ENCODE measurements at regions not wholly inside any gene's neighbourhood (a gene's known extent, or its start where the extent isn't known, plus 50 kb on each side); places are given as distances from the start of the nearest gene placed in this dataset.

DNA sequence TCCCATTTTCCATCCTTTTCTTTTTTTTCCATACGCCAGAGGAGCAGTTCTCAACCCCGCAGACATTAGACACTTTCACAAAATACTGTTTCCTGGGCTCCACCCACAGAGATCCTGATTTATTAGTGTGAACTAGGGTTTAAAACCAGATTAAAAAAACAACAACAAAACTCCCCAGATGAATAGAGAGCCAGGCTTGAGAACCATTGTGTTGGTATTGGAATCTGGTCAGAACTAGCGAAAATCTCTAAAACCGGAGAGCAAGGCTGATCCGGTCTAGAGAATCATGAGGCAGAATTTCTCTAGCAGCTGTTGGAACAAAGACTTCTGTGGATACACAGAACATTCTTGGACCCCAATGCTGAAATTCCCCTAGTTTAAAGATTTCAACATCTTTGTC is 173.0 kb downstream of the PCSK1 start:
- intact Hi-C loops (cut with micrococcal nuclease), result no loop called here
- no TSS peak for BruUV-seq (replicated peaks)
- TF ChIP-seq, protein P1, sequence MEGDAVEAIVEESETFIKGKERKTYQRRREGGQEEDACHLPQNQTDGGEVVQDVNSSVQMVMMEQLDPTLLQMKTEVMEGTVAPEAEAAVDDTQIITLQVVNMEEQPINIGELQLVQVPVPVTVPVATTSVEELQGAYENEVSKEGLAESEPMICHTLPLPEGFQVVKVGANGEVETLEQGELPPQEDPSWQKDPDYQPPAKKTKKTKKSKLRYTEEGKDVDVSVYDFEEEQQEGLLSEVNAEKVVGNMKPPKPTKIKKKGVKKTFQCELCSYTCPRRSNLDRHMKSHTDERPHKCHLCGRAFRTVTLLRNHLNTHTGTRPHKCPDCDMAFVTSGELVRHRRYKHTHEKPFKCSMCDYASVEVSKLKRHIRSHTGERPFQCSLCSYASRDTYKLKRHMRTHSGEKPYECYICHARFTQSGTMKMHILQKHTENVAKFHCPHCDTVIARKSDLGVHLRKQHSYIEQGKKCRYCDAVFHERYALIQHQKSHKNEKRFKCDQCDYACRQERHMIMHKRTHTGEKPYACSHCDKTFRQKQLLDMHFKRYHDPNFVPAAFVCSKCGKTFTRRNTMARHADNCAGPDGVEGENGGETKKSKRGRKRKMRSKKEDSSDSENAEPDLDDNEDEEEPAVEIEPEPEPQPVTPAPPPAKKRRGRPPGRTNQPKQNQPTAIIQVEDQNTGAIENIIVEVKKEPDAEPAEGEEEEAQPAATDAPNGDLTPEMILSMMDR (IDR thresholded peaks at IDR 0.05; ENCODE audit: unreplicated experiment), result no peak
- POLR2A ChIA-PET, result interaction anchor here (0.7 to 2.4 kb wide), 8 partner anchors 12 to 274 kb away, joined by 3 to 10 read pairs (median 6); no protein-coding TSS in a partner anchor
- CTCF ChIA-PET, result interaction anchor here (0.7 to 1.2 kb wide), 3 partner anchors 19 to 41 kb away, joined by 3 read pairs; no protein-coding TSS in a partner anchor
- Mint-ChIP-seq H3K27ac (ENCODE audit: low read depth, unreplicated experiment) (peak overlapping the region; percentile 86), H3K9me3 (ENCODE audit: unreplicated experiment) (no peaks in the 10 kb centered on the region), H3K4me1 (ENCODE audit: insufficient read depth, unreplicated experiment) (peaks cover 31% of the 10 kb centered on the region), H3K36me3 (ENCODE audit: insufficient read depth, unreplicated experiment) (no peaks in the 10 kb centered on the region), H3K4me3 (ENCODE audit: unreplicated experiment) (no peak overlapping the region), H3K27me3 (ENCODE audit: insufficient read depth, unreplicated experiment) (no peaks in the 10 kb centered on the region)
- no peak for DNase-seq (ENCODE audit: unreplicated experiment)

GRCh38 chr5:96259151-96259772 is 173.8 kb downstream of the PCSK1 start:
- Mint-ChIP-seq H3K36me3 (ENCODE audit: insufficient read depth, unreplicated experiment) (no peaks in the 10 kb centered on the region), H3K4me1 (ENCODE audit: insufficient read depth, unreplicated experiment) (peaks cover 38% of the 10 kb centered on the region), H3K27ac (ENCODE audit: low read depth, unreplicated experiment) (peak overlapping the region; percentile 86), H3K4me3 (ENCODE audit: unreplicated experiment) (no peak overlapping the region), H3K27me3 (ENCODE audit: insufficient read depth, unreplicated experiment) (no peaks in the 10 kb centered on the region), H3K9me3 (ENCODE audit: unreplicated experiment) (no peaks in the 10 kb centered on the region)
- peak; percentile 68 for DNase-seq (ENCODE audit: unreplicated experiment)
- intact Hi-C loops (cut with micrococcal nuclease), result loop anchor here (5.0 kb wide), 1 partner anchor 78 kb away; no protein-coding TSS in a partner anchor
- ChIA-PET POLR2A (interaction anchor here (0.6 to 2.4 kb wide), 12 partner anchors 11 to 300 kb away, joined by 3 to 10 read pairs (median 4); no protein-coding TSS in a partner anchor), CTCF (interaction anchor here (0.6 to 1.2 kb wide), 5 partner anchors 40 to 382 kb away, joined by 3 to 4 read pairs (median 3); no protein-coding TSS in a partner anchor)
- TF ChIP-seq, protein P1 (IDR thresholded peaks at IDR 0.05; ENCODE audit: unreplicated experiment), result no peak
- no TSS peak for BruUV-seq (replicated peaks)

GRCh38 chr5:96258692-96259091 is 174.4 kb downstream of the PCSK1 start:
- H3K9me3 Mint-ChIP-seq (ENCODE audit: unreplicated experiment), result no peaks in the 10 kb centered on the region
- H3K27ac Mint-ChIP-seq (ENCODE audit: low read depth, unreplicated experiment), result peak overlapping the region; percentile 86
- ChIA-PET POLR2A (interaction anchor here (1.0 to 2.4 kb wide), 9 partner anchors 10 to 299 kb away, joined by 3 to 10 read pairs (median 6); no protein-coding TSS in a partner anchor), CTCF (interaction anchor here (0.7 to 1.2 kb wide), 3 partner anchors 40 to 84 kb away, joined by 3 read pairs; no protein-coding TSS in a partner anchor)
- no peaks in the 10 kb centered on the region for H3K27me3 Mint-ChIP-seq (ENCODE audit: insufficient read depth, unreplicated experiment)
- no peak for DNase-seq (ENCODE audit: unreplicated experiment)
- intact Hi-C loops (cut with micrococcal nuclease), result loop anchor here (5.0 kb wide), 1 partner anchor 79 kb away; no protein-coding TSS in a partner anchor
- H3K4me3 Mint-ChIP-seq (ENCODE audit: unreplicated experiment), result no peak overlapping the region
- BruUV-seq (replicated peaks), result no TSS peak
- TF ChIP-seq, protein P1 (IDR thresholded peaks at IDR 0.05; ENCODE audit: unreplicated experiment), result no peak
- no peaks in the 10 kb centered on the region for H3K36me3 Mint-ChIP-seq (ENCODE audit: insufficient read depth, unreplicated experiment)
- peaks cover 41% of the 10 kb centered on the region for H3K4me1 Mint-ChIP-seq (ENCODE audit: insufficient read depth, unreplicated experiment)

DNA sequence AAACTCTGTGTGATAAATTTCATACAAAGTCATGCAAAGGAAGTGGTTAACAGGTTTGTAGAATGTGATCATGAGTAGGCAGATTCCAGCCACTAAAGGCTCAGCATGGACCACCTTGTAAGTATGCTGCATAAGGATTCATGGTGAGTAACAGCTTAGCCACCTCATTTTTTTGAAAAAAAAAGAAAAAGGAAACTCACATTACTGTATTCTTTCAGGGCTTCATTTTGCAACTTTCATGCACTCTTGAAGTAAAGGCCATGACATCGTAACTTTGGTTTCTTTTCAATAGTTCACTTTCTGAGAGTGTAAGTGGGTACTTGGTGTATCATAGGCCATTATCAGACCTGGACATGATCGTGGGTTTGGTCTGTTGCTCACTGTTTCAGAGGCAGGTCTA is 175.1 kb downstream of the PCSK1 start:
- intact Hi-C loops (cut with micrococcal nuclease), result loop anchor here (5.0 kb wide), 1 partner anchor 79 kb away; no protein-coding TSS in a partner anchor
- ChIA-PET CTCF (interaction anchor here (0.7 to 1.0 kb wide), 2 partner anchors 60 to 78 kb away, joined by 3 read pairs; no protein-coding TSS in a partner anchor), POLR2A (no interaction called here)
- Mint-ChIP-seq H3K36me3 (ENCODE audit: insufficient read depth, unreplicated experiment) (no peaks in the 10 kb centered on the region), H3K9me3 (ENCODE audit: unreplicated experiment) (no peaks in the 10 kb centered on the region), H3K4me3 (ENCODE audit: unreplicated experiment) (no peak overlapping the region), H3K4me1 (ENCODE audit: insufficient read depth, unreplicated experiment) (peaks cover 46% of the 10 kb centered on the region), H3K27ac (ENCODE audit: low read depth, unreplicated experiment) (no peak overlapping the region), H3K27me3 (ENCODE audit: insufficient read depth, unreplicated experiment) (no peaks in the 10 kb centered on the region)
- TF ChIP-seq, protein P1 (IDR thresholded peaks at IDR 0.05; ENCODE audit: unreplicated experiment), result no peak
- BruUV-seq (replicated peaks), result no TSS peak
- no peak for DNase-seq (ENCODE audit: unreplicated experiment)

All from MCF 10A (cell line).